ENCODE measurements at regions not wholly inside any gene's neighbourhood (a gene's known extent, or its start where the extent isn't known, plus 50 kb on each side); places are given as distances from the start of the nearest gene placed in this dataset.

DNA sequence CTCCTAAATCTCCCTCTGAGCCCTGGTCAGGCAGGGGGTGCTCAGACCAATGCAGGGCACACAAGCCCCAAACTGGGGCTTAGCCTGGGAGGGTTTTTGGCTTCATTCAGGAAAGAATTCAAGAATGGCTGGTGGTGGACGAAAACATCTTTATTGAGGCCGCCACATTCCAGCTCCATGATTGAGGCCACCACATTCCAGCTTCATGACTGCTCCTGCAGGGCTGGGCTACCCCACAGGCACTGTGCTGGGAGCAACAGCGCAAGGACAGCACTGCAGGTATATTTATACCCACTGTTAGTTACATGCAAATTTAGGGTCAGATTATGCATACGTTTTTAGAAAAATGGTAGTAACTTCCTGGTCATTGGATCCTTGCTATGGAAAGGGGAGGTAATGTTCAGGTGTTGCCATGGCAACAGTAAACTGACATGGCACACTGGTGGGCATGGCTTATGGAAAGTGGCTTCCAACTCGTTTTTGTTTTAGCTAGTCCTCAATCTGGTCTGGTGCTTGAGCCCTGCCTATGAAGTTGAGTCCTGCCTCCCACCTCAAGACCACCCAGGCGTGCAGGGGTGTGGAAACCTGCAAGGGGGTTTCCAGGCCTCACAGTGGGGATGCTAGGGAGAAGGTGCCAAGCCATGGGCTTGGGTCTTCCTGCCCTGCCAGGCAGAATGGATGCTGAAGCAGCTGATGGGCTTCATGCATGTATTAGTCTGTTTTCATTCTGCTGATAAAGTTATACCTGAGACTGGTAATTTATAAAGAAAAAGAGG lies 348.7 kb upstream of the AJAP1 start:
- Histone ChIP-seq H3K27me3 (ENCODE audit: control insufficient read depth, insufficient read depth, low read length) (no peaks in the 10 kb centered on the region), H3K36me3 (ENCODE audit: control insufficient read depth, low read depth, low read length) (no peaks in the 10 kb centered on the region), H3K4me1 (ENCODE audit: control insufficient read depth, low read depth, low read length) (no peaks in the 10 kb centered on the region), H3K27ac (ENCODE audit: low read length) (no peak overlapping the region), H3K9me3 (ENCODE audit: control insufficient read depth, low read depth, low read length) (no peaks in the 10 kb centered on the region), H3K4me3 (ENCODE audit: low read length) (no peak overlapping the region), H3K9ac (ENCODE audit: low read length) (no peak overlapping the region)

DNA sequence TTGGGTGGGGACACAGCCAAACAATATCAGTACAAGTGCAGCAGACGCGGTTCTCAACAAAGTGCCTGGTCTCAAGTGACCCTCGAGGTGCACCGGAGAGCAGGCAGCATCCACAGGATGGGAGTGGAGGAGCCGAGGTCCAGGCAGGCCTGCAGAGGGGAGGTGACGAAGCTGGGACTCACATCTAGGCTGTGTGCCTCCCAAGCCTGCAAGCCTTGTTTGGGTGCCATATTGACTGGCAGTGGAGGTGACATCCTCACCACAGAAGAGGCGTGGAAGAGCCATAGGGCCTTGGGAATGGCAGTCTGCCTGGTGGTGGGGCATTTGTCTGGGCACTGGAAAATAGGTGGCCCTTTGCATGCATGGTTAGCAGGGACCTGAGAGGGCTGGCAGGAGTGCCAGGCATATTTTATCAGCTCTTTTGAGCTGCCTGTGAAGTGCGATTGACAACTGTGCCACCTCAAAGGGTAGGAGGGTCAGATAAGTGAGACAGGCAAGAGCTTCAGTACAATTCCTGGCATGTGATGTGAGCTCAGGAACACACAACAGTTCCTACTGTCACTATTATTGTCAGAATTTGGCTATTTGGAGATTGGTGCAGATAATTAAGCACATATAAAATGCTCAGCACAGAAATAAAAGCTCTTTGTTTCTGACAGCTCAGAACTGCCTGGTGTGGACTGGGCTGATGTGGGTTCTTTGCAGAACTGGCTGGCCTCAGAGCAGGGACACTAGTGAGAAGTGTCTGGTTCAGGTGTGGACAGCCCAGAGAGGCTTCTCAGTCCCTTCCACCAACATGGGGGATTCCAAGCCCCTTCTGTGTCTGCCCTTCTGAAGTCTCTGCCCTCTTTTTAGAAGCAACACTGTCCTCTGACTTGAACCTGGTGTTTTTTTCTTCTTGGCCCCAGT lies 347.6 kb upstream of the AJAP1 start:
- H3K27me3 ChIP-seq (ENCODE audit: control insufficient read depth, insufficient read depth, low read length) = no peaks in the 10 kb centered on the region
- H3K4me3 ChIP-seq (ENCODE audit: low read length) = no peak overlapping the region
- H3K36me3 ChIP-seq (ENCODE audit: control insufficient read depth, low read depth, low read length) = no peaks in the 10 kb centered on the region
- no peak overlapping the region for H3K9ac ChIP-seq (ENCODE audit: low read length)
- H3K27ac ChIP-seq (ENCODE audit: low read length) = no peak overlapping the region
- H3K9me3 ChIP-seq (ENCODE audit: control insufficient read depth, low read depth, low read length) = no peaks in the 10 kb centered on the region
- H3K4me1 ChIP-seq (ENCODE audit: control insufficient read depth, low read depth, low read length) = no peaks in the 10 kb centered on the region

DNA sequence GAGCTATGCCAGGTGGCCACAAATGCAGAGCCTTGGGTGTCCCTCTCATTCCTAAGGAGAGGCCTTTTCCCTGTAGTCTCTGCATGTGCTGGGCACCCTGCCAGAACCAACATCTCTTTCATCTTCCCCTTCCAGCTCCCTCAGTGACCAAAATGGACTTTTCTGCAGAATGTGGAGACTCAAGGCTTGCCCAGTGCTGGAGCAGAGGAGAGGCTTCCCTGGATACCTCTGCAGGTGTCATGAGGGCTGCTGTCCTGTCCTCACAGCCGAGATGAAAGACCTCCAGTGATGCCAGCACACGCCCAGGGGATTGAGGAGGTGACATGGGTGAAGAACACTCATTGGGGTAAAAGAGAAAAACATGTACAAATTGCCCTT lies 347.0 kb upstream of the AJAP1 start:
- Histone ChIP-seq H3K27me3 (ENCODE audit: control insufficient read depth, insufficient read depth, low read length) (no peaks in the 10 kb centered on the region), H3K4me1 (ENCODE audit: control insufficient read depth, low read depth, low read length) (no peaks in the 10 kb centered on the region), H3K9me3 (ENCODE audit: control insufficient read depth, low read depth, low read length) (no peaks in the 10 kb centered on the region), H3K27ac (ENCODE audit: low read length) (no peak overlapping the region), H3K9ac (ENCODE audit: low read length) (no peak overlapping the region), H3K36me3 (ENCODE audit: control insufficient read depth, low read depth, low read length) (no peaks in the 10 kb centered on the region), H3K4me3 (ENCODE audit: low read length) (no peak overlapping the region)

DNA sequence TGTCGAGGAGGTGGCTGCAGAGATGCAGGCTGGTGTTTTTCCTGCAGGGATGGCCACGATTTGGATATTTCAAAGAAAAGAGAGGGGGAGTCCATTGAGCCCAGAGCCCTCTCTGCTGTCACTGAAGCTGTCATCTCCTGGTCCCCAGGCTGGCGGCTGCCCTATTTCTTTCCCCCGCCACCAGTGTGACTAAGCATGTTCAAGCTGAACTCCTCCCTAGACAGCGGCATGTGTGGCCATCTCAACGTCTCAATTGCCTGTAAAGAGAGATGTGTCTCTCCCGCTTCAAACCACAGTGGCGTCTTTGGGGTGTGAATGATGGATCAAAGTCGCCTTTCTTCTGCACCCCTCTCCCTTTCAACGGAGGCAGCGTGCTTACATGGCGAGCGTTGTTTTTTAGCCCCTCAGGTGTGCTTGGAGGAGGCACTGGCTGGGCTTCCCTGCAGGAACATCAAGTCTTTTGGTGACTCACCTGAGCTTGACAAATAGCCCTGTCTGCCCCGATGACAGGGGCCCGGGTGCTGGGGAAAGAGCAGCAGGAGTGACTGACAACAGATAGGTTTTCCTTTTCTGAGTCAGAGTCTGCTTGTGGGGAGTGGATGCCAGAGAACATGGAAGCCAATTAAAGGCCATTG lies 346.4 kb upstream of the AJAP1 start:
- Histone ChIP-seq H3K4me3 (ENCODE audit: low read length) (no peak overlapping the region), H3K4me1 (ENCODE audit: control insufficient read depth, low read depth, low read length) (no peaks in the 10 kb centered on the region), H3K27ac (ENCODE audit: low read length) (no peak overlapping the region), H3K27me3 (ENCODE audit: control insufficient read depth, insufficient read depth, low read length) (no peaks in the 10 kb centered on the region), H3K9ac (ENCODE audit: low read length) (no peak overlapping the region), H3K36me3 (ENCODE audit: control insufficient read depth, low read depth, low read length) (no peaks in the 10 kb centered on the region), H3K9me3 (ENCODE audit: control insufficient read depth, low read depth, low read length) (peaks cover 1% of the 10 kb centered on the region)

DNA sequence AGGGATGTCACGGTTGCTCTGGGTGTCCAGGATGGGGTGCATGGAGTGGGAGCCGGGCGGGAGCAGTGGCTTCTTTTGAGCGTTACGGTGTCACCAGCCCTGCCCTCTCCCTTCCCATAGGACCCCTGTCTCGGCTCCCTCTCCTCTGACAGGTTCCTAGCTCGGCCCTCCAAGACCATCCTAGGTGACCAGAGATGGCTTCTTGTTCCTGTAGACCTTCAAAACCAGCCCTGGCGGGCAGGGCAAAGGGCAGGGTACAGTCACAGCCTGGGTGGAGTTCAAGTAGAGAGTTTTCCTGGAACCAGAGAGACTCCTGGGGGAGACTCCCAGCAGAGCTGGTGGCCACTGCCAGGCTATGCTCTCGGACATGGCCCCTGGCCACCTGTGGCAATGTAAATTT lies 345.6 kb upstream of the AJAP1 start:
- Histone ChIP-seq H3K27me3 (ENCODE audit: control insufficient read depth, insufficient read depth, low read length) (no peaks in the 10 kb centered on the region), H3K9ac (ENCODE audit: low read length) (no peak overlapping the region), H3K9me3 (ENCODE audit: control insufficient read depth, low read depth, low read length) (peaks cover 9% of the 10 kb centered on the region), H3K36me3 (ENCODE audit: control insufficient read depth, low read depth, low read length) (no peaks in the 10 kb centered on the region), H3K27ac (ENCODE audit: low read length) (no peak overlapping the region), H3K4me1 (ENCODE audit: control insufficient read depth, low read depth, low read length) (no peaks in the 10 kb centered on the region), H3K4me3 (ENCODE audit: low read length) (no peak overlapping the region)

DNA sequence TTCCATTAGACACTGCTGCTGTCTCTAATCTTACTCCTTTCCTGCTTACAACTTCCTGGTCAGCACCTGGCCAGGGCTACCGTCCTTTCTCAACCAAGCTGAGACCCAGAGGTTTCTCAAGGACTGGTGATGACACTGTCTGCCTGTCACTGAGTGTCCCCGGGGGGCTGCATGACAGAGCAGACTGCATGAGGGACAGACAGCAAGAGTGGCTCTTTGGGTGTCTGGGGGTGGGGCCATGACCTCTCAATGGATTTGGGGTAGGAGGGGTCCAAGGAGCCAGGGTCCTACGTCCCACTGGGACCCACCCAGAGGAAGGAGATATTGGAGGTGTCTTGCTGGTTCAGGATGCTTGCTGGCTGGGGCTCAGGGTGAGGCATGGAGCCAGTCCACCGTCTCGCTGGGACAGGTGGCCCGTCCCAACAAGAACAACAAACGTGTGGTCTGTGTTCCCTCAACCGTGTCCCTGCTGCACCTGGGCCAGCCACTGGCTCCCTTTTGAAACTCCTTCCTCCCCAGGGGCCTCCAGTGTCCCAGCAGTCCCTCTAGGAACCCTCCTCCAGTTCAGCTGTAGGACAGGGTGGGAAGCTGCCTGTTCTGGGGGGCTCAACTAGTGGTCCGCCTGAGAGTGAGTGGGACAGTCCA lies 344.6 kb upstream of the AJAP1 start:
- no peak overlapping the region for H3K27ac ChIP-seq (ENCODE audit: low read length)
- no peak overlapping the region for H3K4me3 ChIP-seq (ENCODE audit: low read length)
- no peaks in the 10 kb centered on the region for H3K27me3 ChIP-seq (ENCODE audit: control insufficient read depth, insufficient read depth, low read length)
- H3K9ac ChIP-seq (ENCODE audit: low read length) = no peak overlapping the region
- no peaks in the 10 kb centered on the region for H3K36me3 ChIP-seq (ENCODE audit: control insufficient read depth, low read depth, low read length)
- peaks cover 19% of the 10 kb centered on the region for H3K9me3 ChIP-seq (ENCODE audit: control insufficient read depth, low read depth, low read length)
- H3K4me1 ChIP-seq (ENCODE audit: control insufficient read depth, low read depth, low read length) = no peaks in the 10 kb centered on the region

DNA sequence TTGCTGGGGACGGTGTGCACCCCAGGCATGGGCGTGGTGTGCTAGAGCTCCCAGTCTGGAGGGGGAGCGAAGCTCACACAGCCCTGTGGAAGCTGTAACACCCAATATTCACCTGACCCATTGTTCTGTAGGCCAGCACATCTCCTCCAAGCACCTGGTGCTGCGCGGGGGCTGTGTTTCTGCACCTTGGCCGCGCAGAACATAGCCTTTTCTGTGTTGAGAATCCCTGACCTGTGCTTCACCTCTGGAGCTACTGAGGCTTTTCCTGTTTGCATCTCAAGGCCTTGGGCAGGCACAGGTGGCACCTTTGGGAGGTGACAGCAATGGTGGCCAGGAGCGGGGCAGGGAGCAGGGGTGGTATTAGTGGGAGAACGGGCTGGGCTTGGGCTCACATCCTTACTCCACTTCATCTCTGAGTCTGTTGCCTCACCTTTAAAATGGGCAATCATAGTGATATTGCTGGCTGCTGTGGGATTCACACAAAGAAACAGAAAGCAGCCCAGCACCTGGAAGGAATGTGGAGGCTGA lies 343.9 kb upstream of the AJAP1 start:
- Histone ChIP-seq H3K9ac (ENCODE audit: low read length) (no peak overlapping the region), H3K27me3 (ENCODE audit: control insufficient read depth, insufficient read depth, low read length) (no peaks in the 10 kb centered on the region), H3K27ac (ENCODE audit: low read length) (no peak overlapping the region), H3K9me3 (ENCODE audit: control insufficient read depth, low read depth, low read length) (peaks cover 19% of the 10 kb centered on the region), H3K4me1 (ENCODE audit: control insufficient read depth, low read depth, low read length) (no peaks in the 10 kb centered on the region), H3K36me3 (ENCODE audit: control insufficient read depth, low read depth, low read length) (no peaks in the 10 kb centered on the region), H3K4me3 (ENCODE audit: low read length) (no peak overlapping the region)

DNA sequence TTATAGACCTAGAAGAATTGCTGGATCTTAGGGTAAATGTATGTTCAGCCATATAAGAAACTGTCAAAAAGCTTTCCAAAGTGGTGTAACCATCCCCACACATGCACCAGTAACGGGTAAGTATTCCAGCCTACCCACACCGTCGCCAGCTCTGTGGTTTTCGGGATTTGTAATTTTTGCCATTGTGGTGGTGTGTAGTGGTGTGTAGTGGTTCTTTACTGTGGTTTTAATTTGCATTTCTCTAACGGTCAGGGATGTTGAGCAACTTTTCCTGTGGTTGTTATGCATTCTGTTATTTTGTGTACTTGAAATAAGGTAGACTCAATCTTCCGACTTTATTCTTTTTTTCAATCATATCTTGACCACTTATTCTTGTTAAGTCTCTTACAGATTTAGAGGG lies 342.4 kb upstream of the AJAP1 start:
- Histone ChIP-seq H3K4me1 (ENCODE audit: control insufficient read depth, low read depth, low read length) (no peaks in the 10 kb centered on the region), H3K27ac (ENCODE audit: low read length) (no peak overlapping the region), H3K4me3 (ENCODE audit: low read length) (no peak overlapping the region), H3K27me3 (ENCODE audit: control insufficient read depth, insufficient read depth, low read length) (no peaks in the 10 kb centered on the region), H3K36me3 (ENCODE audit: control insufficient read depth, low read depth, low read length) (no peaks in the 10 kb centered on the region), H3K9me3 (ENCODE audit: control insufficient read depth, low read depth, low read length) (peaks cover 19% of the 10 kb centered on the region), H3K9ac (ENCODE audit: low read length) (no peak overlapping the region)

DNA sequence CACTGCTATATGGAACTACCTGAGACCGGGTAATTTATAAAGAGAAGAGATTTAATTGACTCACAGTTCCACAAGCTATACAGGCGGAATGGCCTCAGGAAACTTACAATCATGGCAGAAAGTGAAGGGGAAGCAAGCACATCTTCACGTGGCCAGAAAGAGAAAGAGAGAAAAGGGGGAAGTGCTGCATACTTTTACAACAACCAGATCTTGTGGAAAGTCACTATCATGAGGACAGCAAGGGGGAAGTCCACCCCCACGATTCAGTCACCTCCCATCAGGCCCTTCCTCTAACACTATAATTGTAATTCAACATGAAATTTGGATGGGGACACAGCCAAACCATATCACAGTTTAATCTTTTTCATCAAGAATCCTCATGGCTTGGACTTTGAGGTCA lies 339.2 kb upstream of the AJAP1 start:
- Histone ChIP-seq H3K27ac (ENCODE audit: low read length) (no peak overlapping the region), H3K27me3 (ENCODE audit: control insufficient read depth, insufficient read depth, low read length) (no peaks in the 10 kb centered on the region), H3K36me3 (ENCODE audit: control insufficient read depth, low read depth, low read length) (no peaks in the 10 kb centered on the region), H3K9ac (ENCODE audit: low read length) (no peak overlapping the region), H3K4me1 (ENCODE audit: control insufficient read depth, low read depth, low read length) (peaks cover 19% of the 10 kb centered on the region), H3K9me3 (ENCODE audit: control insufficient read depth, low read depth, low read length) (peaks cover 19% of the 10 kb centered on the region), H3K4me3 (ENCODE audit: low read length) (no peak overlapping the region)

DNA sequence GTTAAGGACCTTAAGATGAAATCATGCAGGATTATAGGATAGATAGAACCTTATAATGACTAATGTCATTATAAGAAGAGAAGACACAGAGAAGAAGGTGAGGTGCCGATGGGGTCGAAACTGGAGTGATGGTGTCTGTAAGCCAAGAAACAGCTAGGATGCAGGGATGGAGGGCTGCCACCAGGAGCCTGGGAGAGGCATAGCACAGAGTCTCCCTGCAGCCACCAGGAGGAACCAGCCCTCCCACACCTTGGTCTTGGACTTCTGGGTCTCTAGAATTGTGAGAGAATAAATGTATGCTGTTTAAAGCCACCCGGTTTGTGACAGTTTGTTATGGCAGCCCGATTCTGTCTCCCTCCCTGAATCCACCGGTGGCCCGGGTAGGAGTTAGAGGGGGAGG lies 337.2 kb upstream of the AJAP1 start:
- no peak overlapping the region for H3K4me3 ChIP-seq (ENCODE audit: low read length)
- H3K27me3 ChIP-seq (ENCODE audit: control insufficient read depth, insufficient read depth, low read length) = no peaks in the 10 kb centered on the region
- H3K4me1 ChIP-seq (ENCODE audit: control insufficient read depth, low read depth, low read length) = peaks cover 19% of the 10 kb centered on the region
- H3K27ac ChIP-seq (ENCODE audit: low read length) = no peak overlapping the region
- H3K36me3 ChIP-seq (ENCODE audit: control insufficient read depth, low read depth, low read length) = no peaks in the 10 kb centered on the region
- H3K9ac ChIP-seq (ENCODE audit: low read length) = no peak overlapping the region
- H3K9me3 ChIP-seq (ENCODE audit: control insufficient read depth, low read depth, low read length) = peaks cover 19% of the 10 kb centered on the region

DNA sequence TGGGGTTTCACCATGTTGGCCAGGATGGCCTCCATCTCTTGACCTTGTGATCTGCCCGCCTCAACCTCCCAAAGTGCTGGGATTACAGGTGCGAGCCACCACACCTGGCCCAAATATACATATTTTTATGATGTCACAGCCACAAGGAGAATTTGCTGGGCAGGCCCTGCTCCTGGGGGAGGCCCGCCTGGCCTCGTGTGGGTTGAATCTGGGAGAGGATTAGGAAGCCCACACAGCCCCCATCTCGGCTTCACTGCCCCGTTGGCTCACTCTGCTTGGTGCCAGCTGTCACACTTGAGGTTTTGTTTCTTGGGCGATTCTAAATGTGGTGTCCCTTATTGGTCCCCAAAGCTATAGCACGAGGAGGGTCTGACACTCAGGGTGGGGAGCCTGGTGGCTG lies 335.7 kb upstream of the AJAP1 start:
- Histone ChIP-seq H3K9me3 (ENCODE audit: control insufficient read depth, low read depth, low read length) (peaks cover 11% of the 10 kb centered on the region), H3K27me3 (ENCODE audit: control insufficient read depth, insufficient read depth, low read length) (no peaks in the 10 kb centered on the region), H3K27ac (ENCODE audit: low read length) (no peak overlapping the region), H3K4me3 (ENCODE audit: low read length) (no peak overlapping the region), H3K9ac (ENCODE audit: low read length) (no peak overlapping the region), H3K4me1 (ENCODE audit: control insufficient read depth, low read depth, low read length) (peaks cover 19% of the 10 kb centered on the region), H3K36me3 (ENCODE audit: control insufficient read depth, low read depth, low read length) (no peaks in the 10 kb centered on the region)

Measured in iPS-18a (cell line).